ENCODE measurements at regions not wholly inside any gene's neighbourhood (a gene's known extent, or its start where the extent isn't known, plus 50 kb on each side); places are given as distances from the start of the nearest gene placed in this dataset.

DNA sequence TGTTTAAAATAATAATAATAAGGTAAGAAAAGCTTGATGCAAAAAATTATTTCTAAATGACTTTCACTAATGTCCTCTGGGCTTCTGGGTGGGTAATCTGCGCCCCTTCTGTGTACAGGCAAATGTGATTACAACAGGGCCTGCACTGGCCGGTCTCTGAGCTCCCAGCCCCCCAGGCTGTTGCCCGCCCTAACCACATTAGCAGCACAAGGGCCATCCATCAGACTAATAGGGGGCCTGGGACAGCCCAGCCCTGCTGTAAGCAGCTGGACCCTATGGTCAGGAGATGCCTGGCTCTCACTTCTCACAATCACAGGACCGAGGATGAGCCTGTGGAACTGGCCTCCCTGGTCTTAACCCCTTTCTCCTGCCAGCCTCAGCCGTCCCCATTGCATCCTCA is 388.4 kb downstream of the BUD13 start:
- TF ChIP-seq EZH2phosphoT487 (IDR thresholded peaks at IDR 0.05; ENCODE audit: insufficient read depth, low read depth) (no peak), EZH2 (IDR thresholded peaks at IDR 0.05; ENCODE audit: insufficient read depth, poor library complexity, severe bottlenecking) (no peak)

Measured in GM23248 (cell line).